Omental fat pad (tissue), 3 donors: ENCODE measurements at regions not wholly inside any gene's neighbourhood (a gene's known extent, or its start where the extent isn't known, plus 50 kb on each side); places are given as distances from the start of the nearest gene placed in this dataset.

ENCODE experiments used
- ATAC-seq: fragments of 150-250 bp; one replicate; pipeline ENCODE4 v1.9.1; 2016; ENCODE audit warnings: mild to moderate bottlenecking, moderate library complexity; ENCODE audit not compliant: low FRiP score
- DNase-seq: peaks from one replicate; pipeline ENCODE4 v3.0.0-alpha.2; 2019; ENCODE audit warnings: low spot score
- TF ChIP-seq, protein P1 (sequence below), 3 donors: fragments of 450-650 bp; IDR thresholded peaks; one replicate each; pipeline ENCODE4 v1.5.1; 2016 to 2017; ENCODE audit warnings: antibody characterized with exemption in 3 of 3, mild to moderate bottlenecking in 3 of 3, moderate library complexity in 2 of 3

DNA sequence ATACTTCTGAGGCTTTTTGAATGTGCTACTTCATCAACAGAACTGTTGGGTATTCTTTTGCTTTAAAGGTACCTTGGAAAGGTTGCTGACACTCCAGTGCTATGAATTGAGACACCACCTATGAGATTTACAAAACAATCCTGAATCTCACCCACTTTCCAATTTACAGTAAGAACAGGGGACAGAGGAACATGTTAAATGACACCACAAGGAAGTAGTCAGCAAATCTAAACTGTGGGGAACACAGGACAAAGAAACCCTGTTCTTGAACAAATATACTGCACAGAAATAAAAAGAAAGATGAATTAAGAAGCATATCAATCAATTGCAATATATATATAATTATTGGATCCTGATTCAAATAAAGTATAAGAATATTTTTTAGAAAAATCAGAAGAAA lies 216.7 kb upstream of the ARID1B start:
- TF ChIP-seq, protein P1, sequence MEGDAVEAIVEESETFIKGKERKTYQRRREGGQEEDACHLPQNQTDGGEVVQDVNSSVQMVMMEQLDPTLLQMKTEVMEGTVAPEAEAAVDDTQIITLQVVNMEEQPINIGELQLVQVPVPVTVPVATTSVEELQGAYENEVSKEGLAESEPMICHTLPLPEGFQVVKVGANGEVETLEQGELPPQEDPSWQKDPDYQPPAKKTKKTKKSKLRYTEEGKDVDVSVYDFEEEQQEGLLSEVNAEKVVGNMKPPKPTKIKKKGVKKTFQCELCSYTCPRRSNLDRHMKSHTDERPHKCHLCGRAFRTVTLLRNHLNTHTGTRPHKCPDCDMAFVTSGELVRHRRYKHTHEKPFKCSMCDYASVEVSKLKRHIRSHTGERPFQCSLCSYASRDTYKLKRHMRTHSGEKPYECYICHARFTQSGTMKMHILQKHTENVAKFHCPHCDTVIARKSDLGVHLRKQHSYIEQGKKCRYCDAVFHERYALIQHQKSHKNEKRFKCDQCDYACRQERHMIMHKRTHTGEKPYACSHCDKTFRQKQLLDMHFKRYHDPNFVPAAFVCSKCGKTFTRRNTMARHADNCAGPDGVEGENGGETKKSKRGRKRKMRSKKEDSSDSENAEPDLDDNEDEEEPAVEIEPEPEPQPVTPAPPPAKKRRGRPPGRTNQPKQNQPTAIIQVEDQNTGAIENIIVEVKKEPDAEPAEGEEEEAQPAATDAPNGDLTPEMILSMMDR (IDR thresholded peaks at IDR 0.05), result no peak
- DNase-seq (no peak), ATAC-seq (no peak)

DNA sequence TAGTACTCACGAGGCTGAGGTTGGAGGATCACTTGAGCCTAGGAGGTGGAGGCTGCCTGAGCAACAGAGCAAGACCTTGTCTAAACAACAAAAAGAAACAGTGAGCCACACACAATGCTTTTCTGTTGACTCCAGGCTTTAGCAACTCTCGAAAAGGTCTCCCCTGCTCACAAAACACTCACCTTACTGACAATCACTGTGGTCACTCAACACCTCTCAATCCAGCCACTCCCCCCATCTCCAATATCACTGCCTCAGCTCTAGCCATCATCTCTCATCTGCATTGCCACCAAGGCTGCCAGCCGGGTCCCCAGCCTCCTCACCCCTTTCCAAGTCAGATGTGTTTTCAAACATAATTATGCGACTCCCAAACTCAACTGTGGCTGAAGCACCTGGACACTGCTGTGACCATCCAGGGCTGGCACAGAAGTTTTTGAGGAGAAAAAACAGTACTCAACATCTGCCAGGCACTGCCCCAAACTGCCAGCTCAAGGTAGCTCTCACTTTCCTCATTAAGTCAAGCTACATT lies 218.0 kb upstream of the ARID1B start:
- DNase-seq (no peak), ATAC-seq (no peak)
- TF ChIP-seq, protein P1 (IDR thresholded peaks at IDR 0.05), result no peak

DNA sequence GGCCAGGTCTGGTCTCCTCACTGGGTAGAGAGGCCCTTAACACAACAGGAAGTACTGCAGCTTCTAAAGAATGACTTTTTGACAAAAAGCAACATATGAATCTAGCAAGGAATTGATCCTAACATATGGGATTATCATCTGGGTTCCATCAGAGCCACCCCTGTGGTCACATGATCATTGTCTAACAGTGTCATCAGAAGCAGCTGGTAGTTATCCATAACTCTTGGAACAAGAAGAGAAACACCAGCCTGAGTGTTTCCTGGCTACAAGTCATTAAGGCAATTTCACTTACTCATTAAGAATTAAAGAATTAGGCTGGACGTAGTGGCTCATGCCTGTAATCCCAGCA lies 219.3 kb upstream of the ARID1B start:
- ATAC-seq (no peak), DNase-seq (no peak)
- TF ChIP-seq, protein P1 (IDR thresholded peaks at IDR 0.05), result no peak

DNA sequence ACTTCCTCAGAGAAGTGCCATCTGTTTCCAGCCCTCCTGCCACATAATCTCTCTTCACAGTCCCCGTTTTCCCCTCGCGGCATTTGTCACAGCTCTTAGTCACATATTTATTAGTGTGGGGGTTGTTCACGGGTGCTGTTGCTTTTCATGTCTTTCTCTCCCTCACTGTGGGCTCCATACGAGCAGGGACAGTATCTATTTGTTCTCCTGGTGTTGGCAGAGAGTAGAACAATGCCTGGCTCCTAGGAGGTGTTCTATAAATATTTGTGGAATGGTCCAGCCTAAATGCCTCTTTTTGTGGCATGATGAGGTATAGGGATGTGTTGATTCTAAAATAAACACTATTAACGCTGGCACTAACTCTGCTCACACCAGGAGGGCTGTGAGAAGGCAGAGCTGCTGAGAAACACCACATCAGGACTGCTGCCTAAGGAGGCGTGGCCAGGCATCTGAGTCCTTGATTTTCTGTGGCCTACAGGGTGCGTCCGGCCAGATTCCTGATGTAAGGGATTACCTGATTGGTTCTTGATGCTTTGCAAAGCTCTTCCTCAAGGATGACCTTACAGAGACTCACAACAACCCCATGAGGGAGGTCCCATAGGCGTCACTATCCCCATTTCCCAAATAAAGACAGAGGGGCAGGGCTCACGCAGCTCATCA lies 219.8 kb upstream of the ARID1B start:
- TF ChIP-seq, protein P1 (IDR thresholded peaks at IDR 0.05), result no peak
- ATAC-seq (no peak), DNase-seq (no peak)

DNA sequence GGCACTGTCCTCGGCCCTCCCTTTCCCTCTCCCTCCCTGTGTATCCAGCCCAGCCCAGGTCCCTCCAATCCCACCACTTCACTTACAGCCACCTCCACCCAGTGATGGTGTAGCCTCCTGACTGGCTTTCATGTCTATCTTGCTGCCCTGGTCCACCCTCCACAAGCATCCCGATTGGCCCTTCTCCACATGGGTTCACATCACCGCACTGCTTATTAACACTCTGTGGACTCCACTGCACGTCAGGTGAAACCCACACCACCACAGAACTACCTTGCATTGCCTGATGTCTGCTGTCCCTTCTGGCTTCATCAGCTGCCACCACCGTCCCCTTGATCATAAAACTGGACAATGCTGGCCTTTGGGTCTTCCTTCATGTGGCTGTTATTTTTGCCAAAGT lies 220.4 kb upstream of the ARID1B start:
- DNase-seq, result no peak
- TF ChIP-seq, protein P1 (IDR thresholded peaks at IDR 0.05), result no peak
- ATAC-seq, result no peak

DNA sequence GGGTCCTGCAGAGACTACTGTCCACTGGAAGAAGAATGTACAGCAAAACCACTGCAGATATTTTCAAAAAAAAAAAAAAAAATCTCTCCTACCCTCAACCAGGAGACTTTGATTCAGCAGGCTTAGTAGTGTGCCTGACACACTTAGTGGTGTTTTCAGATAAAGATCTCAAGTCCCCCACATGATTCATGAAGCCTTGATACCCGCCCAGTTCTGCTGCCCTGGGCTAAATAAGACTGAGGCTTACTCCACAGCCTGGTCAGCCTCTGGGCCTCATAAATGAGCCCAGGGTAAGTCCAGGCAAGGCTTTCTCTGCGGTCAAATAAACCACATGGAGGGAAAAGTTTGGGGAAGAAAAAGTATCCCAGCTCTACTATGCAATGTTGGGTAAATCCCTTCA lies 222.1 kb upstream of the ARID1B start:
- TF ChIP-seq, protein P1 (IDR thresholded peaks at IDR 0.05), result no peak
- DNase-seq (no peak), ATAC-seq (no peak)

DNA sequence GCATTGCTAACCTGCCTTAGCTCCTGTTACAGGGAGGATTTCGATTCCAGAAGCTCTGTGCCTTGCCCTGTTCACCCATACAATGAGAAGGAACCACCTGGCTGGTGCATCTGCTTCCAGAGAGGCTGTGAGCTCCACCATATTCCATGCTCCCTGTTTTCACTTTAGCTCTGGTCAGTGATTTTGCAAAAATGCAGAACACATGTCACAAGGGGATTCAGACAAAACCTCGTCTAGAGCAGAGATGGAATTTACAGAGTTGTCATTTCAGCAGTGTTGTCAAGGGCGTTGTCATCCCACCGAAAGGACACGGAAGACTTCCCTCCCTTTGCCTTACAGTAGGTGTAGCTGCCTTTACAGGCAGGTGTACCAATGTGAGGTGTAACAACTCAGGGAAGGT lies 223.0 kb upstream of the ARID1B start:
- TF ChIP-seq, protein P1 (IDR thresholded peaks at IDR 0.05), result no peak
- DNase-seq, result no peak
- ATAC-seq, result no peak
